ENCODE measurements at regions not wholly inside any gene's neighbourhood (a gene's known extent, or its start where the extent isn't known, plus 50 kb on each side); places are given as distances from the start of the nearest gene placed in this dataset.
"Not testable (repeated sequence)": the region's sequence is repeated elsewhere in the genome, so short reads cannot be mapped to it uniquely, and the experiment has no call there.

- Histone ChIP-seq H2AFZ (no peak overlapping the region), H3F3A (ENCODE audit: insufficient read depth) (no peaks in the 10 kb centered on the region), H3K4me1 (ENCODE audit: insufficient read depth) (no peaks in the 10 kb centered on the region), H3K4me3 (no peak overlapping the region), H4K20me1 (ENCODE audit: insufficient read depth) (no peaks in the 10 kb centered on the region), H3K9me2 (ENCODE audit: insufficient read depth) (no peaks in the 10 kb centered on the region), H3K36me3 (ENCODE audit: low read depth) (no peaks in the 10 kb centered on the region), H3K79me2 (ENCODE audit: insufficient read depth) (no peaks in the 10 kb centered on the region), H3K4me2 (ENCODE audit: unreplicated experiment) (no peak overlapping the region), H3K27me3 (replicated peaks; ENCODE audit: insufficient read depth) (no peaks in the 10 kb centered on the region), H3K27ac (no peak overlapping the region), H3K9me3 (ENCODE audit: low read depth) (no peaks in the 10 kb centered on the region), H3K9ac (no peak overlapping the region)
- in situ Hi-C loops (cut with MboI): no loop called here
- DNase-seq: no peak
- TF ChIP-seq EZH2phosphoT487 (IDR thresholded peaks at IDR 0.05; ENCODE audit: insufficient read depth, low read depth): no peak
- TF ChIP-seq EZH2 (IDR thresholded peaks at IDR 0.05; ENCODE audit: insufficient read depth, poor library complexity, severe bottlenecking): no peak
Observed at GRCh38 chr2:117621326-117621725, 193.2 kb upstream of the DDX18 start.

- H3K27ac ChIP-seq; H2AFZ ChIP-seq; in situ Hi-C loops (cut with MboI); H3K9me2 ChIP-seq (ENCODE audit: insufficient read depth); H3K4me3 ChIP-seq; H3K9me3 ChIP-seq (ENCODE audit: low read depth); H3K79me2 ChIP-seq (ENCODE audit: insufficient read depth); H3K9ac ChIP-seq; H3F3A ChIP-seq (ENCODE audit: insufficient read depth); H4K20me1 ChIP-seq (ENCODE audit: insufficient read depth); H3K4me1 ChIP-seq (ENCODE audit: insufficient read depth); H3K36me3 ChIP-seq (ENCODE audit: low read depth); DNase-seq; H3K4me2 ChIP-seq (ENCODE audit: unreplicated experiment); H3K27me3 ChIP-seq (replicated peaks; ENCODE audit: insufficient read depth): not testable (repeated sequence)
- WGBS, 2 experiments (ENCODE audit: low coverage in 1 of 2, low lambda C conversion rate in 2 of 2, missing lambda C conversion rate in 2 of 2): 63 to 65% methylated on average over 15 to 17 of the region's 17 CpGs
Observed at GRCh38 chr2:117623175-117623574, 191.3 kb upstream of the DDX18 start.

- Histone ChIP-seq H3K36me3 (ENCODE audit: low read depth) (no peaks in the 10 kb centered on the region), H3F3A (ENCODE audit: insufficient read depth) (no peaks in the 10 kb centered on the region), H2AFZ (no peak overlapping the region), H3K27ac (no peak overlapping the region), H3K9me3 (ENCODE audit: low read depth) (no peaks in the 10 kb centered on the region), H3K4me3 (no peak overlapping the region), H3K9me2 (ENCODE audit: insufficient read depth) (no peaks in the 10 kb centered on the region), H3K4me1 (ENCODE audit: insufficient read depth) (no peaks in the 10 kb centered on the region), H3K27me3 (replicated peaks; ENCODE audit: insufficient read depth) (no peaks in the 10 kb centered on the region), H4K20me1 (ENCODE audit: insufficient read depth) (no peaks in the 10 kb centered on the region), H3K4me2 (ENCODE audit: unreplicated experiment) (no peak overlapping the region), H3K79me2 (ENCODE audit: insufficient read depth) (no peaks in the 10 kb centered on the region), H3K9ac (no peak overlapping the region)
- no peak for DNase-seq
- in situ Hi-C loops (cut with MboI): no loop called here
- 7 to 9% methylated on average over 5 of the region's 5 CpGs for WGBS, 2 experiments (ENCODE audit: low coverage in 1 of 2, low lambda C conversion rate in 2 of 2, missing lambda C conversion rate in 2 of 2)
- TF ChIP-seq EZH2 (IDR thresholded peaks at IDR 0.05; ENCODE audit: insufficient read depth, poor library complexity, severe bottlenecking) (no peak), EZH2phosphoT487 (IDR thresholded peaks at IDR 0.05; ENCODE audit: insufficient read depth, low read depth) (no peak)
Observed at GRCh38 chr2:117631152-117631945, 183.1 kb upstream of the DDX18 start.

GRCh38 chr2:117635481-117635880 is 179.0 kb upstream of the DDX18 start:
- no peaks in the 10 kb centered on the region for H3K79me2 ChIP-seq (ENCODE audit: insufficient read depth)
- H3K27me3 ChIP-seq (replicated peaks; ENCODE audit: insufficient read depth): no peaks in the 10 kb centered on the region
- no peak for DNase-seq
- no peaks in the 10 kb centered on the region for H3F3A ChIP-seq (ENCODE audit: insufficient read depth)
- H3K36me3 ChIP-seq (ENCODE audit: low read depth): no peaks in the 10 kb centered on the region
- no peaks in the 10 kb centered on the region for H3K9me2 ChIP-seq (ENCODE audit: insufficient read depth)
- 3 to 5% methylated on average over 4 of the region's 4 CpGs for WGBS, 2 experiments (ENCODE audit: low coverage in 1 of 2, low lambda C conversion rate in 2 of 2, missing lambda C conversion rate in 2 of 2)
- no peak overlapping the region for H3K9ac ChIP-seq
- no peaks in the 10 kb centered on the region for H3K9me3 ChIP-seq (ENCODE audit: low read depth)
- H3K4me3 ChIP-seq: no peak overlapping the region
- no peaks in the 10 kb centered on the region for H3K4me1 ChIP-seq (ENCODE audit: insufficient read depth)
- H3K27ac ChIP-seq: no peak overlapping the region
- H2AFZ ChIP-seq: no peak overlapping the region
- no peaks in the 10 kb centered on the region for H4K20me1 ChIP-seq (ENCODE audit: insufficient read depth)
- in situ Hi-C loops (cut with MboI): no loop called here
- H3K4me2 ChIP-seq (ENCODE audit: unreplicated experiment): no peak overlapping the region
- TF ChIP-seq EZH2phosphoT487 (IDR thresholded peaks at IDR 0.05; ENCODE audit: insufficient read depth, low read depth): no peak
- TF ChIP-seq EZH2 (IDR thresholded peaks at IDR 0.05; ENCODE audit: insufficient read depth, poor library complexity, severe bottlenecking): no peak

- WGBS, 2 experiments (ENCODE audit: low coverage in 1 of 2, low lambda C conversion rate in 2 of 2, missing lambda C conversion rate in 2 of 2): 4 to 6% methylated on average over 1 of the region's 1 CpG
- H3K4me3 ChIP-seq: no peak overlapping the region
- no peaks in the 10 kb centered on the region for H3K4me1 ChIP-seq (ENCODE audit: insufficient read depth)
- H3K9me2 ChIP-seq (ENCODE audit: insufficient read depth): no peaks in the 10 kb centered on the region
- H4K20me1 ChIP-seq (ENCODE audit: insufficient read depth): no peaks in the 10 kb centered on the region
- H3K9me3 ChIP-seq (ENCODE audit: low read depth): no peaks in the 10 kb centered on the region
- TF ChIP-seq EZH2 (IDR thresholded peaks at IDR 0.05; ENCODE audit: insufficient read depth, poor library complexity, severe bottlenecking): no peak
- TF ChIP-seq EZH2phosphoT487 (IDR thresholded peaks at IDR 0.05; ENCODE audit: insufficient read depth, low read depth): no peak
- H3F3A ChIP-seq (ENCODE audit: insufficient read depth): no peaks in the 10 kb centered on the region
- H3K4me2 ChIP-seq (ENCODE audit: unreplicated experiment): no peak overlapping the region
- in situ Hi-C loops (cut with MboI): no loop called here
- H3K27me3 ChIP-seq (replicated peaks; ENCODE audit: insufficient read depth): no peaks in the 10 kb centered on the region
- no peak overlapping the region for H3K27ac ChIP-seq
- H3K9ac ChIP-seq: no peak overlapping the region
- H2AFZ ChIP-seq: no peak overlapping the region
- no peak for DNase-seq
- H3K36me3 ChIP-seq (ENCODE audit: low read depth): no peaks in the 10 kb centered on the region
- H3K79me2 ChIP-seq (ENCODE audit: insufficient read depth): no peaks in the 10 kb centered on the region
Observed at GRCh38 chr2:117639401-117639800, 175.1 kb upstream of the DDX18 start.
